GM19240 (cell line): ENCODE measurements at regions not wholly inside any gene's neighbourhood (a gene's known extent, or its start where the extent isn't known, plus 50 kb on each side); places are given as distances from the start of the nearest gene placed in this dataset.

ENCODE experiments used
- DNase-seq: peaks from one replicate; pipeline ENCODE4 v3.0.0; 2011; ENCODE audit warnings: low spot score; ENCODE audit not compliant: insufficient read length

DNA sequence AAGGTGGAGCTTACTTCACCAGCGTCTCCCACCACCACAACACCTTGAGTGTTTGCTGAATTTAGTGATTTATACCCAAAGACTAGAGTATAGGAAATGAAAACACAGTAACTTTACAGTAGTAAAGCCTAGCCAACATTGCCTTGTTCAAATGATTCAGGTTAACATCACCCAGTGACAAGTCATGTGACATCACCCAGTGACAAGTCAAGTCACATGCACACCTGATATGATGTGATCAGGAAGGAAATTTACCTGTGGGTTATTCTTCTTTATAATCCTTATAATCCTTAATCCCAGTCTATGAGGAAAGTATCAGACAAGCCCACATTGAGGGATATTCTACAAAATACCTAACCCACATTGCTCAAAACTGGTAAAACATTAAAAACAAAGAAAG lies 545.6 kb upstream of the MEF2C start:
- no peak for DNase-seq

DNA sequence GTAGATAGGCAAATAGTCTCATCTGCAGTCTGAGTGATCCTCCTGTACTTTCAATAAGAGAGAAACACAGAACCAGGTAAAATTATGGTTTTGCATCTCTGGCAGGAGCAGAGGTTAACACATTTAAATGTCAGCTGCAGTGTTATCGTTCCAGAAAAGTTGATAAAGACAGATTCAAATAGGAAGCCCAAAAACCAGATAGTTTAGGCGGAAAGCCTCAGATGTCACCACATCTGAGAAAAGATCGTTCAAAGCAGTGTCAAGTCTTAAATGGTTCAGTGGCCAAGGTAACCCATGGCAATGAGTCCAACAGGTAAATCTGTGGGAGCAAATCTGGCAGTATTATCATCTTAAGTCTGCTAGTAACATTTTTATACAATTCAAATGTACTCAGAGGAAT lies 542.1 kb upstream of the MEF2C start:
- DNase-seq: no peak

DNA sequence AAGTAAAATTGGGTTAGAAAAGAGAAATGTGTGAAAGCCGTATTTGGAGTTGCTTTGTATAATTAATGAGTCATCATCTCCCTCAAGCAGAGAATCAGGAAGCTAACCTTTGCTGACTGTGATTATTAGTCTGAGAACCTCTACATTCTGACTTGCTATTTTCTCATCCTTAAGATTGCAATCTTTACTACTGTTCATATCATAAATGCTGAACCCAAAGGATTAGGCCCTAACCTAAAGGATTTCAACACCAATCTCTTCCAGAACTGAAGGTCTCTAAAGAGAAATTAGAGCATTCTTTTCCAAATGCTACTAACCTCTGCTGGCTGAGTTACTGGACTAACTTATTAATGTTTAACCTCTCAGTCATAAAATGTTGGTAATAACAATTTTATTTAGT lies 538.1 kb upstream of the MEF2C start:
- DNase-seq: no peak

DNA sequence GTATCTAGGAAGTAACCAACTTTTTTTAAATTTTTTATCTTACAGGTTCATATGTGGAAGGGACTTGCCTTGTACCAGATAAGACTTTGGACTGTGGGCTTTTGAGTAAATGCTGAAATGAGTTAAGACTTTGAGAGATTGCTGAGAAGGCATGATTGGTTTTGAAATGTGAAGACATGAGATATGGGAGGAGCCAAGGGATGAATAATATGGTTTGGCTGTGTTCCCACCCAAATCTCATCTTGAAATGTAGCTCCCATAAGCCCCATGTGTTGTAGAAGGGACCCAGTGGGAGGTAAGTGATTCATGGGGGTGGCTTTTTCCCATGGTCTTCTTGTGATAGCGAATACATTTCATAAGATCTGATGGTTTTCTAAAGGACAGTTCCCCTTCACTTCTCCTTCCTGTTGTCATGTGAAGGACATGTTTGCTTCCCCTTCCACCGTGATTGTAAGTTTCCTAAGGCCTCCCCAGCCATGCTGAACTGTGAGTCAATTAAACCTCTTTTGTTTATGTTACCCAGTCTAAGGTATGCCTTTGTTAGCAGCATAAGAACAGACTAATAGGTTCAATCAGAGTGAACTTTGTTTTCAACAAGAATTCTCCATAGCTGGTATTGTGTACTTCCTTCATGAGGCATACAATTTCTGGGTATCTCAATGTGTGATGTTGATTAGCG lies 535.6 kb upstream of the MEF2C start:
- no peak for DNase-seq

DNA sequence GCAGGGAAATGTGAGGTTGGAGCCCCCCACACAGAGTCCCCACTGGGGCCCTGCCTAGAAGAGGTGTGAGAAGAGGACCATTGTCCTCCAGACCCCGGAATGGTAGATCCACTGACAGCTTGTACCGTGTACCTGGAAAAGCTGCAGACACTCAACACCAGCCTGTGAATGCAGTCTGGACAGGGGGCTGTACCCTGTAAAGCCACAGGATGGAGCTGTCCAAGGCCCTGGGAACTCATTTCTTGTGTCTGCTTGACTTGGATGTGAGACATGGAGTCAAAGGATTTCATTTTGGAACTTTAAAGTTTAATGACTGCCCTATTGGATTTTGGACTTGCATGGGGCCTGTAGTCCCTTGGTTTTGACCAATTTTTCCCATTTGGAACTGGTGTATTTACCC lies 535.0 kb upstream of the MEF2C start:
- no peak for DNase-seq

DNA sequence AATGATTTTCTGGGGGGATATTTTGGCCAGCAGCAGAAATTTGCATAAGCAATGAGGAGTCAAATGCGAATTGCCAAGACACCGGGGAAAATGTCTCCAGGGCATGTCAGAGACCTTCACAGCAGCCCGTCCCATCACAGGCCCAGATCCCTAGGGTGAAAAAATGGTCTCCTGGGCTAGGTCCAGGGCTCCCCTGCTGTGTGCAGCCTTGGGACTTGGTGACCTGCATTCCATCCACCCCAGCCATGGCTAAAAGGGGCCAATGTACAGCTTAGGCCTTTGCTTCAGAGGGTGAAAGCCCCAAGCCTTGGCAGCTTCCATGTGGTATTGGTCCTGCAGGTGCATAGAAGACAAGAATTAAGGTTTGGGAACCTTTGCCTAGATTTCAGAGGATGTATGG lies 534.5 kb upstream of the MEF2C start:
- no peak for DNase-seq

DNA sequence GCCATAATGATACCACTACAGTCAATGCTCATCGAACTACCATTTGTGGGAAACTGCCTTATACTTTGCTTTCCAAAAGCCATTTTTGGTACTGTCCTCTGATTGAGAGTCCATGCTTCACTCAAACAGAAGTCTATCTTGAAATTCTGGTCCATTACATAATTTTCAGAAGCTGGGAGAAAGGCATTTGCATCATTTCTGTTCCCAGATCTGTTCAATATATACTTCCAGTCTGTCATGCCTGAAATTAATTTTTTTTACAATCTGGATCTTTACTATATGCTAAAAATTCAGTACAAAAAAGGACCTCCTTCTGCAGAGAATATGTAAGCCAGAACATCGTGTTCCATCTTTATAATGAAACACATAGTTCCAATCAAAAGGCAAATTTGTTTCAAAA lies 528.9 kb upstream of the MEF2C start:
- DNase-seq: no peak

DNA sequence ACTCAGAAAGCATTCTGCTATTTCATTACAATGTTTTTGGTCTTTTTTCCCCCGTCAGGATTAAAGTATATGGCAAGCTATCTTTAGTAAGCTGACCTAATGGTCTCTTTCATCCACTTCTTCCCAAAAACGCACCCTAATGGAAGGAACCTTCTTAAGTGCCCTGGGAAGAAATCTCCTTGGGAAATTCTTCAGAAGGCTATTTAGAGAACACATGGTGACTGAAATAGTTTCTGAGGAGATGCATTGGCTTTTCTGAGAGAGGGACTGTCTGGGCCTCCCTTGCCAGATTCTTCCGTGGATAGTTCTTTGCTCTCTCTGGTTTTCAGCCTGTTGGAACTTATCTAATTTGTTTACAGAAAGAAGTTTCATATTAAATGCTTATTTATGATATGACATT lies 524.1 kb upstream of the MEF2C start:
- DNase-seq: no peak

DNA sequence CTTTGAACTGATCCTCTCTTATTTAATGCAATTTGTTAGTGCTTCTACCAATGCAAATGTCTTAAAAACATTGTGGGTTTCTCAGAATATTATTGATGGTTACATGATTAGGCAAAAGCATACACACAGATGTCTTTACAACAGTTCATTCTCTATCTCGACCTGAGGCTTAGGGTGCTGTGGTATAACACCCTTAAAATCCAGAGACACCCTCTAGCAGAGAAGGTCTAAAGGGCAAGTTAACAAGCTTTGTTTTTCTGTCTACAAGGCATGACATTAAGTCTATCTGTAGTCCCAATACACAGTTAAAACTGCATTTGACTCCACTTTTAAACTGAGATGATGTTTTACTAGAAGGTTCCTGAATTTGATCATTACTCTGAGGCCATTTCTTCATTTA lies 518.7 kb upstream of the MEF2C start:
- no peak for DNase-seq

DNA sequence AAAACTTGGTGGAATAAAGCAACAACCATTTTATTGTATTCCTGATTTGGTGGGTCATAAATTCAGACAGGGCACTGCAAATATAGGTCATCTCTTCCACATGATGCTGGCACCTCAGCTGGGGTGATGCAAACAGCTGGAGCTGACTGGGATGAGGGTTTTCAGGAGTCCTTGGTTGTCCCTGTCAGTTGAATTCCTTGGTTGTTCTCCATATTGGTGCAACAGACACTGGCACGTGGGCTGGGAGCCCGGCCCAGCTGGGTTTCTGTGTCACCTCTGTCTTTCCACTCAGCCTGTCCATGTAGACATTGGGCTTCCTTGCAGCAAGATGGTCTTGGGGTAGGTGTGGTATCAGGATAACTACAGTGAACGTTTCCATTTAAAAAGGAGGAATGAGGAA lies 518.0 kb upstream of the MEF2C start:
- DNase-seq: no peak

DNA sequence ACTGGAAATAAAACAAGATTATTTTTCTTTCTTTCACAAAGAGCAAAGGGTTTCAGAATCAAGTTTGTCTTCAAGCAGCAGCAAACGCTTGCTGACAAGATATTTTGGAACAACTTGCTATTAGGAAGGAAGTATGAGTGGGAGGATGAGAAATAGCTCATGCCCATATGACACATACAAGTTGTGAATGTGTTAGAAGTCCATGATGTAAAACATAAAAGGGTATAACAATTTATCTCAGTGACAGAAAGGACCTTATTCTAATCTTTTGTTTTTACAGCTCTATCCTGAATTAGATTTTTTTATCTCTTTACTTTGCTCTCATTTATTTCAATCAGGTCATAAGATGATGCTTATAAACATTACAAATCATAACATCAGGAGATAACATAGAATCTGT lies 516.6 kb upstream of the MEF2C start:
- no peak for DNase-seq

DNA sequence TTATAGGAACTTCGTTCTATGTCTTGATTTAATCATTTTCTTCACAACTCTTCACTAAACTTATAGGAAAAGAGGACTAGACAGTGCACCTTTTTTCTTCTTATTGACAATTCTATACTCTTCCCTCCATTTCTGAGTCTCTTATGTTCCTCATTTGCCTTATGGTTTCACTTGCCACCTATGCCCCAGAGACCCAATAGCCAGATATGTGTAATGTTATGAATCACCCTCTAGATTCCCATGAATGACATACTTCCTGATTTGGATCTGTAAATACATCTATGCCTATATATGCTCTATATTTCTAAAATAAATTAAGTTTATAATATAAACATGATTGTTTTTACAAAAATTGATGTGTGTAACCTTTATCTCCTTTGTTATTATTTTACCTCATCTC lies 514.1 kb upstream of the MEF2C start:
- DNase-seq: peak; percentile 4

DNA sequence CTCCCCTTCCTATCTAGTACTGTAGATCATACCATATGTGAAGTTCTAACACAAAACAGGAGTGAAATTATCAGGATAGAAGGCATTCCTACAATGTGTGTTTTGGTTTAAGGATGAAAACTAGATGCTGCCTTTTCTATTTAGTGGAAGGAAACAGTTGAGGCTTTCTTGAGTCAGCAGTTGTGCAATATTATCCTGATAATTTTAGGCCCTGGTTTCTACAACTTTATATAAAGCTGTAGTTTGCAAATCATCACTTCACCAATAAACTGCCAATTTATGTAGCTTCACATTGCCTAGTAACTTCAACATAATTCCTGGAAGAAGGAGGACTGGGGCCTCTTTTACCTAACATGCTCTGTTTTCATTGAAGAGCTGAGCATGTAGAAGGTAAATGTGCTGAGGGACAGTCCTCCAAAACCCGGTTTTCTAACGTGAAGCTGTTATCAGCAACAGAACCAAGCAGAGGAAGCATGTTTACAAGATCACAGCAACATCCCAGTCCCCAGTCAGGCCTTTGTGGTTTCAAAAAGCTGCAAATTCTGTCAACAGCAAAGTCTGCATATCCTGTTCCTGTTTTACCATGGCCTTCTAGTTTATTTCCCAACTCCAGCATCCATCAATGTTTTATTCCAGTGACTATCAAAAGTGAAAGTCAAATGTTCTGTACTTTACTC lies 513.4 kb upstream of the MEF2C start:
- DNase-seq: no peak

DNA sequence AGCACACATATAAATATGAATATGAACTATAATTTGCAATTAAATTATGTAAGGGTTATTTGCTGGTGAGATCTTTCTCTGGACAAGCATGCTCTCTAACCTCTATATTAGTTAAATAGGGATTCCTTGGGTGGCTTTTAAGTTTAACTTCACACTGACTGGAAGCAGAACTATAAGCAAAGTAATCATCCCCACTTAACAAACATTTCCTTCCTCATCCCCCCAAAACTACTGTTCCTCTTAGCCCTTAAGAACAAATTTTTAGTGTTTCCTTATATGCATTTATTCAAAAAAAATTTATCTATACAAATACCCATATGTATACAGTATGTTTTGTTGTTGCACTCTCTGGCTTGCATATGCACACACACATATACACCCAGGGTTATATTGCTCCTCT lies 512.1 kb upstream of the MEF2C start:
- DNase-seq: no peak

DNA sequence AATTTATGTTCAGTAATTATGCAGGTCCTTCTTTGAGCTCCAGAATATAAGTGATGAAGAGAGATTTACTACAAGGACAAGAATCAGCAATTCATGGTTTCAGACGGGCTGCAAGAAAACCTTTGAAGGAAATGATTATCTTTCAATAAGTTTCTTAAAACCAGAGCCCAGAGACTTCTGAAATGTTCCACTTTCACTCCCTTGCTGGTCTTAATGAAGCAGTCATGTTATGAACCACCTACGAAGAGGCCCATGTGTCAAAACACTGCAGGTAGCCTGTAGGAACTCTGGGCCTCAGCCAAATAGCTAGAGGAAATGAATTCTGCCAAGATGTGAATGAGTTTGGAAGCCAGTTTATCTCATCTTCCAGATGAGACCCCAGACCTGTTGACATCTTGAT lies 505.9 kb upstream of the MEF2C start:
- no peak for DNase-seq

DNA sequence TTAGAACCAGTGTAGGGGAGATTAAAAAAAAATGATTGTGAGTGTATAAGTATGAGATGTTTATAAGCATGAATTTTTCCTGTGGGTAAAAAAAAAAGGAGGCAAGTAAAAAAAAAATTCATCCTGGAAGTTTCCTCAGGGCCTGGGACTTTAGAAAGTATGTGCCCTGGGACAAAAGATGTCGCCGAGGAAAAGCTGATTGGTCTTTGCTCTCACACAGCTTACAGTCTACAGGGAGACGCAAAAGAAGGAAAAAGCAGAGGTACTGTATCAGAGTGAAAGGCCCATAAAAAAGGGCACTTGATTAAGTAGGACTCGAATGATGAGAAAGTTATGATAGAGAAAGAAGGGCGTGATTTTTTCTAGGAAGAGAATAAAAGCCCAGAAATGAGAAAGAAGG lies 501.4 kb upstream of the MEF2C start:
- DNase-seq: no peak

DNA sequence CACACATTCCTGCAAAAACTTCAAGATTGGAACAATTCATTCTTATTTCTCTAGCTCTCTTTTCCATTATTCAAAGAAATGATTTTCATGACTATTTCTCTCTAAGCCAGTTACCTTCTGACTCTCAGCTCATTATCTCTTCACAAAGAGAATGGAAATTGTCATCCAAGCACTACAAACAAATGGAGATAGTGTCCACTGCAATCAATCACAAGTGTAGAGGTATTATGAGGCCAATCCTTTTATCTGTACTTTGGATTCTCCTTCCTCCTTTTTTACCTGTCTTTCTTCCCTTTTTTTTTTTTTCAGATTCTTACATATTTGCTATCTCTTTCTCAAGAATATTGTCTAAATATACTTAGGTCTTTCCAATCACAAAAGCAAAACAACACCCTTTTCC lies 497.7 kb upstream of the MEF2C start:
- DNase-seq: no peak

DNA sequence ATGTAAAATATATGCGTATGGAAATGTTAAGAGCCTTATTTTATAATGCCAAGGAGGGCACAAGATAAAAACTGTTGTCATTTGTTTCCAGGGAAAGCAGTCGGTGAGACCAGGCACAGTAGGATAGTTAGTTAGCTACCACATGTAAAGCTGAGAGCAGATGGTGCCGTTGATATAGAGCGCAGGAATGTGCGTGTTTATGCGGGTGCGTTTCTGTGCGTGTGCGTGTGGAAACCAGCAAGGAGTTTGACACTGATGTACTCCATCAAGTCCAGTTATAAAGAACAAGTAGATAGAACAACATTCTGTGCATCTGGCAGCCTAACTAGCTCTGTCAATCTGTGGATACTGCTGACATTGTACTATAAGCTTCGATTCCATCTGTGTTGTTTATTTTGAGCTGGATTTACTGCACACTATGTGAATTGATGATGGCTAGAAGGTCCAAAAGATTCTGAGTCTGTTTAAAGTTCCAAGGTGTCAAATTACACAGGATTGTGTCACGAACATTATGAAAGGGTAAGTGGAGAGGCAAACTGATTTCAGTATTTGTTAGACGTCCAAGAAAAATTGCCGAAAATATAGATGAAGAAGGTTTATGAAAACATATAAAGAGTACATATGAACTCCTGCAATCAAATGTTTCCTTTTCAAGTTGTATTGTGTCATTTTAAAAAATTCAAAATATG lies 494.9 kb upstream of the MEF2C start:
- no peak for DNase-seq

DNA sequence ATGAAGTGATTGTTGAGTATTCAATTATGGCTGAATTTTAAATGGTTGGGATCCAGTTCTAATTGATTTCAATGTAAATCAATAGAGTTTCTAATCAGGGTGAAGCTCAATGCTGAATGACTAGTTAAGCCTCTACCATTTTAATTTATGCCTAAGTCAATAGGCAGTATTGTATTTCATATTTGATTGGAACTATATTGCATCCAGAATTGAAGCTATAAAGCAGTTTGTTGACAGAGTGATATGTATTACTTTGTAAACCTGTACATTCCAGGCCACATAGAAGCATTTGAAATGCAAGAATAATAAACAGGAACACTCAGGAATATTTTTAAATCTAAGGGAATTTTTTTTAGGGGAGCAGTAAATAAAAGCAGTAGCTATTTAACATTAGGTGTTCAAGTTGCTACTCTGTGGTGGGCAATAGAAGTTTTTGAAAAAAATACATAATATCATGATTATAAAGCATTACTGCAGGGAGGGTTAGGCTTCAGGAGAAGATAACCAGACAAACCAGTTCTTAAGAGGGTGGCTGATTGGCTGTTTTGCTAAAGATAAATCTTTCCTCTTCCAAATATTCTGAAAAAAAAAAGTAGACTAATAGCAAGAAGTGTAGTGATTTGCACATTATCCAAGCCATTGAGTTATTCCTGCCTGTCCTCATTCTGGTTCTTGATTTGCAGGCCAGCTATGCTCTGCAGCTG lies 492.0 kb upstream of the MEF2C start:
- no peak for DNase-seq

DNA sequence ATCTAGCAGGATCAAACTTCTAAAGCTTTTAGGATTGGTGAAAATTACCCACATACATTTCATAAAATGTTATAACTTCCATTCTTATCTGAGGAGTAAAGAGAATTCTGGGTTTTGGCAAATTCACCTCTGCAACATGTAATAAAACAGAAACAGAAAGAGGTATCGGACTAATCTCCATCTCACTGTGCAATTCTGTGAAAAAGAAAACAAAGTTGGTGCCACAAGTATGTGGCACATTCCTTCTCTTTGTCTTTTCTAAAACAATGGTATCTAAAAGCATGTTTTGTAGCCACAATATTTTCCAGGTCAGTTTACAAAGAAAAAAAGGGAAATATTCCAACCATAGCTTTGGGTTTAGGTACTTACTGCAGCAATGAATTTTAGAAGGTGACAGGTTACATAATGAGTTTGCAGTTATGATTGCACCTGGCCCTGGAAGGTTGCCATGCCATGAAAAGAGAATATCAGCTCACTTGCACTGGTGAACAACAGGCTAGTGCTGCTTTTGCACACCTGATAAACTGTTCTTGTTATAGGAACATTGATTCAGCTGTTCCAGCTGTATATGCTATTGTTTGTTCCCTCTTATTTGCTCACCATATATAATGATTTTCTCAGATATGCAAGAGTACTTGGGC lies 491.3 kb upstream of the MEF2C start:
- no peak for DNase-seq

DNA sequence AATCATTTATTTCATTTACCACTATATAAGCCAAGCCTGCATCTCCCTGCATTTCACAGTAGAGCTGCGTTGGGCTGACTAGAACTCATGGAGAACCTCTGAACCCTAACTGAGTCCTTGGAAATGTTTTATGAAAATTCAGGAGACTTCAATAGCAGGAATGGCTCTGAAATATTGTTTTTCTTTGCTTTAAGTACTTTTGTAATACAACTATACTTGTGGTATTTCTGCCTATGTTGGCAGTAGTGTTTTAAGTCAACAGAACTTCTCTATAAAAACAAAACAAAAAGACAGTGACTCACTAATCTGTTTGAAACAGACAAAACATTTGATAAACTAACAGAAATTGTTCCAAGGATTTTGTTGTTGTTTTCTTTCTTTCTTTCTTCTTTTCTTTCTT lies 489.2 kb upstream of the MEF2C start:
- no peak for DNase-seq

DNA sequence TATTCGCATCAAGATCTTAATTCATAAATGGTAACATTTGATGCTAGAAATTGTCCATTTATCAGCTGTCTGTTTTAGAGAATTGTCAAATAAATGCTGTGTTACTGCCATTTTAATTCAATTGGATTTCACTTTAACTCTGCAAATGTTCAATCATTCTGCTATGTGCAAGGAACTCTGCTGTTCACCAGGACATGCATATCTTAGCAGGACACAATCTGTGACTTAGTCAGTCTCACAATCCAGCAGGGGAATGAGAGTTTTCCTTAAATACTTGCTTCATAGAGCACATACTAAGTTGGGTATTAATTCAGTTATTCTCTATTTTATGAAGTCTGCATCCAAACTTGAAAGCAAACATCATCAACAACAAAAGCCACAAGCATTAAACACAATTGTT lies 488.7 kb upstream of the MEF2C start:
- DNase-seq: no peak
